Gastroesophageal sphincter (tissue), 4 donors: ENCODE measurements at regions not wholly inside any gene's neighbourhood (a gene's known extent, or its start where the extent isn't known, plus 50 kb on each side); places are given as distances from the start of the nearest gene placed in this dataset.

Experiments used
- ATAC-seq: fragments of 150-250 bp; one replicate; pipeline ENCODE4 v1.9.1; 2016; ENCODE audit warnings: mild to moderate bottlenecking, moderate library complexity
- H3K27ac ChIP-seq, 4 donors: fragments of 200-600 bp; sonication (generic) in 3 of 4; 1 replicate in 3 of 4; 2 replicates in 1 of 4; pipeline ENCODE4 v1.5.1; 2016 to 2019
- H3K27me3 ChIP-seq: fragments of 200-600 bp; sonication (generic); one replicate; pipeline ENCODE4 v1.5.1; 2019
- H3K36me3 ChIP-seq, 2 donors: fragments of 200-600 bp; sonication (generic); one replicate each; pipeline ENCODE4 v1.5.1; 2019; ENCODE audit warnings: control low read depth in 1 of 2
- H3K4me1 ChIP-seq, 3 donors: fragments of 200-600 bp; sonication (generic); 1 replicate in 2 of 3; 2 replicates in 1 of 3; pipeline ENCODE4 v1.5.1; 2016 to 2019; ENCODE audit warnings: control low read depth in 2 of 3
- H3K4me3 ChIP-seq, 2 donors: fragments of 200-600 bp; sonication (generic); one replicate each; pipeline ENCODE4 v1.5.1; 2019; ENCODE audit warnings: mild to moderate bottlenecking in 1 of 2, moderate library complexity in 1 of 2
- H3K9me3 ChIP-seq, 3 donors: fragments of 200-600 bp; sonication (generic); one replicate each; pipeline ENCODE4 v1.5.1; 2017 to 2019; ENCODE audit warnings: control low read depth in 2 of 3
- EP300 ChIP-seq: sonication (generic); formaldehyde crosslinking; IDR thresholded peaks from one replicate; pipeline ENCODE4 v1.6.1; 2017; ENCODE audit warnings: antibody characterized with exemption, mild to moderate bottlenecking
- POLR2A ChIP-seq, 2 donors: fragments of 450-650 bp; IDR thresholded peaks; one replicate each; pipeline ENCODE4 v1.6.1; 2017; ENCODE audit warnings: antibody characterized with exemption in 2 of 2, mild to moderate bottlenecking in 2 of 2, moderate library complexity in 1 of 2
- POLR2AphosphoS5 ChIP-seq: sonication (generic); formaldehyde crosslinking; IDR thresholded peaks from one replicate; pipeline ENCODE4 v1.6.1; 2017; ENCODE audit warnings: antibody characterized with exemption
- WGBS, 2 donors: methylation state at CpG; one replicate each; pipeline ENCODE4 v1.1.5; 2018; ENCODE audit warnings: low coverage in 1 of 2; 5-methylcytosine and 5-hydroxymethylcytosine counted together
- TF ChIP-seq, protein P1 (sequence below), 4 experiments: fragments of 200-600 bp in 2 of 4; fragments of 450-650 bp in 2 of 4; sonication (generic) in 1 of 4; IDR thresholded peaks; one replicate each; pipeline ENCODE4 v1.5.1; 2017 to 2019; ENCODE audit warnings: antibody characterized with exemption in 4 of 4, mild to moderate bottlenecking in 2 of 4, moderate library complexity in 2 of 4

DNA sequence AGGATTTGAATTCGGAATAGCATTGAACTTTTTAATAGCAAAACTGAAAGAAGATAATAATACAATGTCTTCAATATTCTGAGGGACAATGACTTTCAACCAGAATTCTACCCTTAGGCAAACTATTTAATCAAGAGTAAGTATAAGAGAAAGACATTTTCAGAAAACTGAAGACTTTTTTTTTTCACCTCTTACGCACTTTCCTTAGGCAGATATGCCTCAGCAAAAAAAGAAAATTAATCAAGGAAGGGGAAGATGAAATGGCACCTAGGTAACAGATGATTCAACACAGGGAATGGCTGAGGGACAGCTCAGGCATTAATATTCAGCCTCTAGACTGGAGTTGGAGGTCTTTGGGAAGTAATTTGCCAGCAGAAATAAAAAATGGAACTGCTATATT is 184.9 kb downstream of the URB2 start:
- no peak for TF ChIP-seq POLR2AphosphoS5
- TF ChIP-seq POLR2A (IDR thresholded peaks at IDR 0.05), result no peak
- TF ChIP-seq EP300, result no peak
- TF ChIP-seq, protein P1, sequence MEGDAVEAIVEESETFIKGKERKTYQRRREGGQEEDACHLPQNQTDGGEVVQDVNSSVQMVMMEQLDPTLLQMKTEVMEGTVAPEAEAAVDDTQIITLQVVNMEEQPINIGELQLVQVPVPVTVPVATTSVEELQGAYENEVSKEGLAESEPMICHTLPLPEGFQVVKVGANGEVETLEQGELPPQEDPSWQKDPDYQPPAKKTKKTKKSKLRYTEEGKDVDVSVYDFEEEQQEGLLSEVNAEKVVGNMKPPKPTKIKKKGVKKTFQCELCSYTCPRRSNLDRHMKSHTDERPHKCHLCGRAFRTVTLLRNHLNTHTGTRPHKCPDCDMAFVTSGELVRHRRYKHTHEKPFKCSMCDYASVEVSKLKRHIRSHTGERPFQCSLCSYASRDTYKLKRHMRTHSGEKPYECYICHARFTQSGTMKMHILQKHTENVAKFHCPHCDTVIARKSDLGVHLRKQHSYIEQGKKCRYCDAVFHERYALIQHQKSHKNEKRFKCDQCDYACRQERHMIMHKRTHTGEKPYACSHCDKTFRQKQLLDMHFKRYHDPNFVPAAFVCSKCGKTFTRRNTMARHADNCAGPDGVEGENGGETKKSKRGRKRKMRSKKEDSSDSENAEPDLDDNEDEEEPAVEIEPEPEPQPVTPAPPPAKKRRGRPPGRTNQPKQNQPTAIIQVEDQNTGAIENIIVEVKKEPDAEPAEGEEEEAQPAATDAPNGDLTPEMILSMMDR (IDR thresholded peaks at IDR 0.05), result no peak
- H3K4me1 ChIP-seq, result no peaks in the 10 kb centered on the region
- peaks cover 0 to 23% (median 0%) of the 10 kb centered on the region in 3 donors for H3K9me3 ChIP-seq
- H3K4me3 ChIP-seq, result no peak overlapping the region
- ATAC-seq, result no peak
- H3K36me3 ChIP-seq, result no peaks in the 10 kb centered on the region
- 60 to 75% methylated on average over 1 to 2 of the region's 2 CpGs for WGBS, 2 donors
- no peak overlapping the region for H3K27ac ChIP-seq
- no peaks in the 10 kb centered on the region for H3K27me3 ChIP-seq

DNA sequence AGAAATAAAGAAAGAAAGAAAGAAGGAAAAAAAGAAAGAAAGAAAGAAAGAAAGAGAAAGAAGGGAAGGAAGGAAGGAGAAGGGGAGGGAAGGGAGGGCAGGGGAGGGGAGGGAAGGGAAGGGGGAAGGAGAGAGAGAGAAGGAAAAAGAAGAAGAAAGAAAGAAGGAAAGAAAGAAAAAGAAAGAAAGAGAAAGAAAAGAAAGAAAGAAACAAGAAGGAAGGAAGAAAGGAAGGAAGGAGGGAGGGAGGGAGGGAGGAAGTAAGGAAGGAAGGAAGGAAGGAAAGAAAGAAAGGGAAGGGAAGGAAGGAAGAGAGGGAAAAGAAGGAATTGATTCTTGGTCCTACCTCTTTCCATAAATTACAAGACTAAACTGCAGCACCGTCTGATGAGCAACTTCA is 186.1 kb downstream of the URB2 start:
- no peak for ATAC-seq
- H3K27ac ChIP-seq, result no peak overlapping the region
- H3K27me3 ChIP-seq, result no peaks in the 10 kb centered on the region
- H3K4me3 ChIP-seq, result no peak overlapping the region
- no peaks in the 10 kb centered on the region for H3K4me1 ChIP-seq
- 36 to 50% methylated on average over 1 of the region's 1 CpG for WGBS, 2 donors
- H3K9me3 ChIP-seq, result peaks cover 0 to 23% (median 0%) of the 10 kb centered on the region in 3 donors
- TF ChIP-seq, protein P1 (IDR thresholded peaks at IDR 0.05), result no peak
- no peak for TF ChIP-seq POLR2A (IDR thresholded peaks at IDR 0.05)
- TF ChIP-seq EP300, result no peak
- TF ChIP-seq POLR2AphosphoS5, result no peak
- H3K36me3 ChIP-seq, result no peaks in the 10 kb centered on the region

DNA sequence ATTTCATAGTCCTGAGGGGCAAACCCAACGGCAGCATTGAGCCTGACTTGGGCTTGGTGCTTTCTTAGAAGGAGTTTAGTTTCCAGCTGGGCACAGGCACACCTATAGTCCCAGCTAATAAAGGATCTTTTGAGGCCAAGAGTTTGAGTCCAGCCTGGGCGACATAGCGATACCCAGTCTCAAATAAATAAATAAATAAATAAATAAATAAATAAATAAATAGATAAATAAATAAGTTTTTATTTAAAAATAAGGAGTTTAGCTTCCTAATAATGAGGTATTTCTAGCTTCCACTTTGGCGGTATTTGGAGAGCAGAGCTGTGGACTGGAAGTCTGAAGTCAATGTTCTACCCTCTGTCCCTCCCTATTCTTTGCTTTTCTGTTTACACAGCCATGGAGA is 186.6 kb downstream of the URB2 start:
- WGBS, 2 donors, result 88 to 90% methylated on average over 4 of the region's 4 CpGs
- no peak for ATAC-seq
- H3K36me3 ChIP-seq, result no peaks in the 10 kb centered on the region
- peaks cover 0 to 23% (median 0%) of the 10 kb centered on the region in 3 donors for H3K9me3 ChIP-seq
- H3K4me3 ChIP-seq, result no peak overlapping the region
- TF ChIP-seq POLR2AphosphoS5, result no peak
- no peak for TF ChIP-seq POLR2A (IDR thresholded peaks at IDR 0.05)
- no peak for TF ChIP-seq EP300
- TF ChIP-seq, protein P1 (IDR thresholded peaks at IDR 0.05), result no peak
- no peaks in the 10 kb centered on the region for H3K27me3 ChIP-seq
- H3K27ac ChIP-seq, result no peak overlapping the region
- no peaks in the 10 kb centered on the region for H3K4me1 ChIP-seq

DNA sequence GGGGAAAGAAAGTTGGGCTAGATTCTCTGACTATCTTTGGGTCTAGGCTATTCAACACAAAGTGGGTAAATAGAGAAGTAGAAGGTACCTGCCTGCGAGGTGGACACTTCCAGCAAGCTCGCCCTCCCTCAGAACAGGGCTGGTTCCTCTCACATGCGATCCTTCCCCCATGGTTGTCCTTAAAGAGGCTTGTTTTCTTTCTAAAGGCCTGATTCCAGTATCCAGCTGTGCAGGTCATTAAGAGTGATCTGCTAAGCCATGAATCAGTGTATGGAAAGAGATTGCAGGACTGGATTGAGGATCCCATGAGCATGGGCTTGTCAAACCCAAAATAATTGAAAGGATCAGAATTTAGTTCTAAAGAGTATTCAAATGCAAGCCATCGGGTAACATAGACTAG is 189.0 kb downstream of the URB2 start:
- 96 to 100% methylated on average over 1 to 4 of the region's 4 CpGs for WGBS, 2 donors
- no peak for ATAC-seq
- no peaks in the 10 kb centered on the region for H3K4me1 ChIP-seq
- H3K27me3 ChIP-seq, result no peaks in the 10 kb centered on the region
- TF ChIP-seq POLR2A (IDR thresholded peaks at IDR 0.05), result no peak
- no peak for TF ChIP-seq POLR2AphosphoS5
- no peak for TF ChIP-seq EP300
- TF ChIP-seq, protein P1 (IDR thresholded peaks at IDR 0.05), result no peak
- H3K4me3 ChIP-seq, result no peak overlapping the region
- H3K9me3 ChIP-seq, result peaks cover 0 to 8% (median 0%) of the 10 kb centered on the region in 3 donors
- H3K36me3 ChIP-seq, result no peaks in the 10 kb centered on the region
- no peak overlapping the region for H3K27ac ChIP-seq

DNA sequence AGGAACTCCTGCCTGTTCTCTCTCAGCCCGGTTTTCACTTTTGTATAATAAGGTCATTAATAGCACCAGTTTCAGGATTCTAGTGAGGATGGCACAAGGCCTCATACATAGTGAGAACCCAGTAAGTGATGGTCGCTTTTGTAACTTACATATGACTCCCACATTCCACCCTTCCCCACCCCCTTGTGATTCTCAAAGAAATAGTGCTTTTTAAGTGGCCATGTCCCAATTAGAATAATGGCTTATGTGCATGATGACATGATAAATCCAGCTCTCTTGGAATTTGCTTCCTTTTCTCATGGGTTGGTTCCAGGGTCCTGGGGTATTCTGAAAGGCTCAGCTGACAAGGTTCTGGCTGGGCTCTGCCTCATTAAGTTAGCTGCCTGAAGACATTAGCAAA is 189.9 kb downstream of the URB2 start:
- TF ChIP-seq, protein P1 (IDR thresholded peaks at IDR 0.05), result no peak
- TF ChIP-seq POLR2A (IDR thresholded peaks at IDR 0.05) (no peak), EP300 (no peak), POLR2AphosphoS5 (no peak)
- H3K27me3 ChIP-seq, result no peaks in the 10 kb centered on the region
- no peaks in the 10 kb centered on the region for H3K36me3 ChIP-seq
- H3K4me1 ChIP-seq, result no peaks in the 10 kb centered on the region
- H3K27ac ChIP-seq, result no peak overlapping the region
- whole genome bisulfite sequencing, 2 donors, result 55 to 59% methylated on average over 2 of the region's 2 CpGs
- no peak for ATAC-seq
- no peaks in the 10 kb centered on the region for H3K9me3 ChIP-seq
- no peak overlapping the region for H3K4me3 ChIP-seq
